OCI-LY7 (cell line): ENCODE measurements at regions not wholly inside any gene's neighbourhood (a gene's known extent, or its start where the extent isn't known, plus 50 kb on each side); places are given as distances from the start of the nearest gene placed in this dataset.

Source experiments
- BruUV-seq: library from RNA; stranded (reverse); fragments of 400-500 nt; replicated peaks from 2 replicates; lab custom pipeline; 2021; lab: Mats Ljungman, UMichigan
- CTCF ChIA-PET: fragments of 300-600 bp; sonication (Branson Sonifier 250); formaldehyde crosslinking; loops from one replicate; lab custom pipeline; 2022; ENCODE audit warnings: antibody characterized with exemption; ENCODE audit not compliant: unreplicated experiment; lab: Charles Lee
- POLR2A ChIA-PET: fragments of 300-600 bp; sonication (Branson Sonifier 250); formaldehyde crosslinking; loops from one replicate; lab custom pipeline; 2022; ENCODE audit warnings: antibody characterized with exemption; lab: Charles Lee
- DNase-seq: peaks from one replicate; pipeline ENCODE4 v3.0.0-alpha.2; 2015; ENCODE audit warnings: low spot score
- H2AFZ ChIP-seq: fragments of 200-600 bp; sonication (generic), shearing (Covaris generic); 2 replicates; pipeline ENCODE4 v1.6.1; 2014; ENCODE audit warnings: mild to moderate bottlenecking, antibody characterized with exemption, low read length, moderate library complexity
- H3K27ac ChIP-seq: fragments of 200-600 bp; sonication (generic); 2 replicates; pipeline ENCODE4 v1.5.1; 2014; ENCODE audit warnings: mixed run types, low read depth, mild to moderate bottlenecking, moderate library complexity, low read length, inconsistent platforms; ENCODE audit not compliant: poor library complexity, severe bottlenecking
- H3K36me3 ChIP-seq: fragments of 200-600 bp; sonication (generic); 2 replicates; pipeline ENCODE4 v1.6.1; 2014; ENCODE audit warnings: mild to moderate bottlenecking, antibody characterized with exemption, low read length, moderate library complexity, mixed read lengths; ENCODE audit not compliant: insufficient read depth
- H3K4me1 ChIP-seq: fragments of 200-600 bp; sonication (generic); 2 replicates; pipeline ENCODE4 v1.5.1; 2014; ENCODE audit warnings: mild to moderate bottlenecking, low read length; ENCODE audit not compliant: insufficient read depth, poor library complexity, severe bottlenecking
- H3K4me2 ChIP-seq: fragments of 200-600 bp; sonication (generic); 2 replicates; pipeline ENCODE4 v1.6.1; 2014; ENCODE audit warnings: mild to moderate bottlenecking, low read length
- H3K4me3 ChIP-seq: fragments of 200-600 bp; sonication (generic); 2 replicates; pipeline ENCODE4 v1.5.1; 2014; ENCODE audit warnings: mild to moderate bottlenecking, low read depth, low read length; ENCODE audit not compliant: poor library complexity, severe bottlenecking
- H3K79me2 ChIP-seq: fragments of 200-600 bp; sonication (generic); 2 replicates; pipeline ENCODE4 v1.6.1; 2016; ENCODE audit warnings: low read depth, mild to moderate bottlenecking, low read length, moderate library complexity, mixed read lengths; ENCODE audit not compliant: insufficient read depth
- H3K9me2 ChIP-seq: fragments of 200-600 bp; sonication (generic); 2 replicates; pipeline ENCODE4 v1.6.1; 2016; ENCODE audit warnings: mild to moderate bottlenecking, low read length, mixed read lengths; ENCODE audit not compliant: insufficient read depth
- H3K9me3 ChIP-seq: fragments of 200-600 bp; sonication (generic); 2 replicates; pipeline ENCODE4 v1.6.1; 2014; ENCODE audit warnings: mild to moderate bottlenecking, mixed run types, low read length, mixed read lengths
- H4K20me1 ChIP-seq: fragments of 200-600 bp; sonication (generic); 2 replicates; pipeline ENCODE4 v1.6.1; 2014; ENCODE audit warnings: mild to moderate bottlenecking, antibody characterized with exemption, low read length, moderate library complexity, mixed read lengths; ENCODE audit not compliant: insufficient read depth
- CTCF ChIP-seq: fragments of 200-600 bp; sonication (generic); conservative IDR thresholded peaks from 2 replicates; pipeline ENCODE4 v1.5.1; 2014; ENCODE audit warnings: mild to moderate bottlenecking, antibody characterized with exemption, low read length, moderate library complexity, mixed read lengths
- EZH2phosphoT487 ChIP-seq: fragments of 200-600 bp; sonication (generic); IDR thresholded peaks from 2 replicates; pipeline ENCODE4 v1.6.1; 2018; ENCODE audit warnings: low read depth, borderline replicate concordance, mild to moderate bottlenecking, mixed run types, antibody characterized with exemption, low read length, moderate library complexity, mixed read lengths
- intact Hi-C: fragments of 100-400 bp; cut with micrococcal nuclease; formaldehyde crosslinking; loops from one replicate; pipeline ENCODE4 v1.10.0; 2022; ENCODE audit not compliant: unreplicated experiment

GRCh38 chr2:123359636-123360035, 665.5 kb upstream of the CNTNAP5 start:
- CTCF ChIA-PET = no interaction called here
- POLR2A ChIA-PET = no interaction called here
- BruUV-seq = no TSS peak

GRCh38 chr2:123362671-123363440, 662.2 kb upstream of the CNTNAP5 start:
- Histone ChIP-seq H3K79me2 (no peaks in the 10 kb centered on the region), H3K4me3 (no peak overlapping the region), H3K27ac (no peak overlapping the region), H3K4me2 (no peak overlapping the region), H4K20me1 (no peaks in the 10 kb centered on the region), H3K9me3 (no peaks in the 10 kb centered on the region), H3K9me2 (no peaks in the 10 kb centered on the region), H3K4me1 (no peaks in the 10 kb centered on the region), H3K36me3 (no peaks in the 10 kb centered on the region), H2AFZ (no peak overlapping the region)
- intact Hi-C loops = no loop called here
- ChIA-PET POLR2A (no interaction called here), CTCF (no interaction called here)
- no TSS peak for BruUV-seq
- no peak for DNase-seq
- TF ChIP-seq CTCF (no peak), EZH2phosphoT487 (no peak)

More at GRCh38 chr2:123359636-123360035, 665.5 kb upstream of the CNTNAP5 start:
- no peak overlapping the region for H3K4me3 ChIP-seq
- intact Hi-C loops = no loop called here
- H3K27ac ChIP-seq = no peak overlapping the region
- H3K9me3 ChIP-seq = no peaks in the 10 kb centered on the region
- no peaks in the 10 kb centered on the region for H3K9me2 ChIP-seq
- no peaks in the 10 kb centered on the region for H3K4me1 ChIP-seq
- no peaks in the 10 kb centered on the region for H4K20me1 ChIP-seq
- no peak for DNase-seq
- no peak for TF ChIP-seq CTCF
- no peak overlapping the region for H2AFZ ChIP-seq
- no peak overlapping the region for H3K4me2 ChIP-seq
- H3K36me3 ChIP-seq = no peaks in the 10 kb centered on the region
- no peaks in the 10 kb centered on the region for H3K79me2 ChIP-seq

GRCh38 chr2:123363826-123364225, 661.3 kb upstream of the CNTNAP5 start:
- no peaks in the 10 kb centered on the region for H3K9me2 ChIP-seq
- no peak overlapping the region for H3K4me2 ChIP-seq
- H3K4me3 ChIP-seq = no peak overlapping the region
- no peak for DNase-seq
- H3K36me3 ChIP-seq = no peaks in the 10 kb centered on the region
- H3K79me2 ChIP-seq = no peaks in the 10 kb centered on the region
- intact Hi-C loops = no loop called here
- no peaks in the 10 kb centered on the region for H3K4me1 ChIP-seq
- CTCF ChIA-PET = no interaction called here
- no peak for TF ChIP-seq CTCF
- no peak for TF ChIP-seq EZH2phosphoT487
- BruUV-seq = no TSS peak
- POLR2A ChIA-PET = interaction anchor here (0.6 kb wide), 1 partner anchor 17 kb away, joined by 6 read pairs; no protein-coding TSS in a partner anchor
- H4K20me1 ChIP-seq = no peaks in the 10 kb centered on the region
- H3K9me3 ChIP-seq = no peaks in the 10 kb centered on the region
- H3K27ac ChIP-seq = no peak overlapping the region
- no peak overlapping the region for H2AFZ ChIP-seq
